Mucosa of gallbladder (tissue), 1 donor: ENCODE measurements at regions not wholly inside any gene's neighbourhood (a gene's known extent, or its start where the extent isn't known, plus 50 kb on each side); places are given as distances from the start of the nearest gene placed in this dataset.

Experiments used
- DNase-seq: peaks from one replicate; pipeline ENCODE4 v3.0.0-alpha.2; 2020; ENCODE audit warnings: low spot score
- donor health status: DM: no; HTN: no; CAD: no.

GRCh38 chr2:4369826-4370419 lies 666.5 kb downstream of the DCDC2C start:
- no peak for DNase-seq

- no peak for DNase-seq
Observed at GRCh38 chr2:4370422-4371090, 667.2 kb downstream of the DCDC2C start.

- no peak for DNase-seq
Observed at GRCh38 chr2:4381049-4381448, 677.7 kb downstream of the DCDC2C start.

- no peak for DNase-seq
Observed at GRCh38 chr2:4381773-4382172, 678.4 kb downstream of the DCDC2C start.

GRCh38 chr2:4391013-4391412 lies 687.6 kb downstream of the DCDC2C start:
- no peak for DNase-seq

GRCh38 chr2:4404363-4404762 lies 701.0 kb downstream of the DCDC2C start:
- DNase-seq = no peak

GRCh38 chr2:4408321-4408720 lies 704.9 kb downstream of the DCDC2C start:
- no peak for DNase-seq

- no peak for DNase-seq
Observed at GRCh38 chr2:4412637-4413187, 709.3 kb downstream of the DCDC2C start.

GRCh38 chr2:4415171-4415570 lies 711.8 kb downstream of the DCDC2C start:
- no peak for DNase-seq

GRCh38 chr2:4415810-4416413 lies 712.5 kb downstream of the DCDC2C start:
- no peak for DNase-seq

- DNase-seq = no peak
Observed at GRCh38 chr2:4416431-4416830, 713.1 kb downstream of the DCDC2C start.

- no peak for DNase-seq
Observed at GRCh38 chr2:4417771-4418170, 714.4 kb downstream of the DCDC2C start.

- no peak for DNase-seq
Observed at GRCh38 chr2:4420032-4420431, 716.7 kb downstream of the DCDC2C start.

GRCh38 chr2:4424153-4424552 lies 720.8 kb downstream of the DCDC2C start:
- no peak for DNase-seq

GRCh38 chr2:4427083-4427482 lies 723.7 kb downstream of the DCDC2C start:
- DNase-seq = no peak

GRCh38 chr2:4445821-4446220 lies 742.4 kb downstream of the DCDC2C start:
- peak; percentile 76 for DNase-seq

GRCh38 chr2:4454907-4455306 lies 751.5 kb downstream of the DCDC2C start:
- DNase-seq = no peak

- no peak for DNase-seq
Observed at GRCh38 chr2:4455486-4456155, 752.2 kb downstream of the DCDC2C start.

GRCh38 chr2:4464634-4465266 lies 761.4 kb downstream of the DCDC2C start:
- no peak for DNase-seq

GRCh38 chr2:4465671-4466070 lies 762.3 kb downstream of the DCDC2C start:
- DNase-seq = no peak

GRCh38 chr2:4475618-4476017 lies 772.2 kb downstream of the DCDC2C start:
- no peak for DNase-seq

GRCh38 chr2:4483050-4483449 lies 779.7 kb downstream of the DCDC2C start:
- no peak for DNase-seq
